HG03520 (cell line): ENCODE measurements at regions not wholly inside any gene's neighbourhood (a gene's known extent, or its start where the extent isn't known, plus 50 kb on each side); places are given as distances from the start of the nearest gene placed in this dataset.
"Not testable (repeated sequence)": the region's sequence is repeated elsewhere in the genome, so short reads cannot be mapped to it uniquely, and the experiment has no call there.

Source experiments
- ATAC-seq: cut with Tn5 transposase; IDR thresholded peaks from one replicate; pipeline ENCODE4 v1.9.1; 2021; ENCODE audit warnings: mild to moderate bottlenecking, moderate library complexity; ENCODE audit not compliant: unreplicated experiment

DNA sequence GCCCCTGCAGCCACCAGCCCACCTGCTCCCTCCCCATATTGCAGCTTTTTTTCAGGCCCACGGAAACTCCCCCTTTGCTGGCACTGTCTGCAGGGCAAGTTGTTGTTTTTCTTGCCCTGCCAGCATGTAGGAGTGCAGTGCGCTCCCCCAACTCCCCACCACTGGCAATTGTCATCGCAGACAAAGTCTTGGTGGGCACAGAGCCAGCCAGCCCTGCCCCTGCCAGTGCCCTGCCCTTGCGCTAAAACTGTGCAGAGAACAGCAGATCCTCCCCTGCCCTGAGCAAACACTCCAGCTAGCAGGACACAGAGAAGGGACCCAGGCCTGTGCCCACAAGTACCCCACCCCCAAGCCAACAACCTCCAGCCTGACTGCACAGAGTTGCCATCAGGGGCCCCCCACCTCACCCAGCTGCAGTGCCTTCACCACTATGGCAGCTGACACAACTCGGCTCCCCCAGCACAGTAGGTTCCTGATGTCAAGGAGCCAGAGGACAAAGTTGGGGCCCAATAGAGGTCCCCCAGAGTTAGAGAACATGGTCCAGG is 158.1 kb upstream of the ARHGAP42 start:
- no peak for ATAC-seq

DNA sequence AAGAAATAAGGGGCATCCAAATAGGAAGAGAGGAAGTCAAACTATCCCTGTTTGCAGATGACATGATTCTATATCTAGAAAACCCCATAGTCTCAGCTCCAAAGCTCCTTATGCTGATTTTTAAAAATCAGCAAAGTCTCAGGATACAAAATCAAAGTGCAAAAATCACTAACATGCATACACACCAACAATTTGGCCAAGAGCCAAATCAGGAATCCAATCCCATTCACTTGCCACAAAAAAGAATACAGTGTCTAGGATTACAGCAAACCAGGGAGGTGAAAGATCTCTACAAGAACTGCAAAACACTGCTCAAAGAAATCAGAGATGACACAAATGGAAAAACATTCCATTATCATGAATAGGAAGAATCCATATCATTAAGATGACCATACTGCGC is 155.8 kb upstream of the ARHGAP42 start:
- not testable (repeated sequence) for ATAC-seq

GRCh38 chr11:100536979-100537378 is 150.1 kb upstream of the ARHGAP42 start:
- ATAC-seq: no peak

GRCh38 chr11:100543386-100543785 is 143.7 kb upstream of the ARHGAP42 start:
- no peak for ATAC-seq

- no peak for ATAC-seq
Measured at GRCh38 chr11:100545556-100545955, 141.5 kb upstream of the ARHGAP42 start.

DNA sequence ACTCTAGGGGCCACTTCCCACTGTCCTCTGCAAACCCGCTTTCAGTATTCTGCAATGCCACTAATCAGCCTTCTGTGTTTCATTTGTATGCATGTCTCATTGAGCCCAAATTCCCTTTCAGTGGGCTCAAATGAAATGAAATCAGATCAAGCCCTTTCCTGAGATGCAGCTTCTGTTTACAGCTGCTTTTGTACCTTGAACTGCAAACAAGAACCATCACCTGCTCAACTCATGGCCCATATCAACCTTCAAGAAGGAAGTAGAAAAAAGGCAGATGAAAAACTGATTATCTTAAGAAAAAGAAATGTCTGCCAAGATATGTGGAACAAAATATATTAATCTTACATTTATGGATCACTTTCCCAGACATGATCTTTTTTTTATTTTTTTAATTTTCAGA is 141.1 kb upstream of the ARHGAP42 start:
- no peak for ATAC-seq

DNA sequence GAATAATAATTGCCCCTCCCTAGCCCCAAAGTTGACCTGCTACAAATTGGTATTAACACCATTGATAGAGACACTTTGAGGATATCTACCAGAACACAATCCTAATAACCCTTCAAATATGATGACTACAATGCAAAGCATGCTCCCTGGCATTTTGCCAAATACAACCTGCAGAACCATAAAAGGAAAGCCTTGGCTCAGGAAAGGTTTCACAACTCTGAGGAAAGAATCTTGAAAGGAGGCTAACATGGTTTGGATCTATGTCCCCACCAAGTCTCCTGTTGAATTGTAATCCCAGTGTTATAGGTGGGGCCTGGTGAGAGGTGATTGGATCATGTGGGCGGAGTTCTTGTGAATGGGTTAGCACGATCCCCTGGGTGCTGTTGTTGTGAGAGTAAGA is 140.4 kb upstream of the ARHGAP42 start:
- no peak for ATAC-seq

DNA sequence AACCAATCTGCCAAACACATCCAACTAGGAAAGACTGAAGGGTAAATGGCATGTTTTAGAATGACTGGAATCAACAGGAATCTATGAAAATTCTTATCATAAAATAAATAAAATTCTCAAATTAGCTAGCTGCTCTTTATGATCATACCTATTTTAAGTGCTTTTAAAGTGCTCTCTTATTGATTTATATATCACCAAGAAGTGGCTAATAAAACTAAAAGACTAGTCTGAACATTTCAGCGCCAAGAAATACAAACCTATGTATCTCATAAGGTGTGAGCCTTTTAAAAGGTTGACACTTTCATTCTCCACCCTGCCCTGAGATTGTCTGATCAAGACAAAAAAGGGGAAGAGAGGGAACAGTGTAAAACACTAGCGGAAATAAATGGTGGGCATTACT is 136.8 kb upstream of the ARHGAP42 start:
- no peak for ATAC-seq

DNA sequence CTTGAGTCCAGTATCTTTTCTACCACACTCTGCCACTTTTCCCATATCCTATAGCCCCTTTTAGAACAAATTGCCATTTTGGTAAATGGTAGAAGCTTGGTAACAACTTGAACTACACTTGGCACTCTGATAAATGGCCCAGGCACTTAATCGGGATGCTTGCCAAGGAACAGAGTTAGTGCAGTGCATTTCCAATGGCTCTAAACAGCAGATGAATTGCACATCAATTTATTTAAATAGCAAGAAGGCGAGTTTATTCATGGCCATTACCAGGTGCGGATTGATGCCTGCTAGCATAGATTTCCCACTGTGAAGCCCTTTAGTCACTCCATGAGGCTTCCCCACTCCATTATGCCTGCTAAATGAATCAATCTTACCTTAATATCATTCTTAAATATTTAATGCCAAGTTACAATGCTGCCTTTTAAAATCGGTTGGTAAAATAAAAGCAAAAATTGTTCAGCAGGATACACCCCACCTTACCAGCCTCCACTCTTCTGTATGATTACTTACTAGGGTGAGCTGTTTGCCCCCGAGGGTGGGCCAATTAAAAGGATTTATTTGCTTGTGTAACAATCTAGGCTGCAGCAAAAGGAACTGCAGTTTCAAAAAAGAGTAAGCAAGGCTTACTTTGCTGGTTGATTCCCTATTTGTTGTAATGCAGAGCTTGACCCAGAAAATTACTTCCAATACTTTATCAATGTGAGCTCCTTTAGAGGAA is 136.0 kb upstream of the ARHGAP42 start:
- no peak for ATAC-seq

DNA sequence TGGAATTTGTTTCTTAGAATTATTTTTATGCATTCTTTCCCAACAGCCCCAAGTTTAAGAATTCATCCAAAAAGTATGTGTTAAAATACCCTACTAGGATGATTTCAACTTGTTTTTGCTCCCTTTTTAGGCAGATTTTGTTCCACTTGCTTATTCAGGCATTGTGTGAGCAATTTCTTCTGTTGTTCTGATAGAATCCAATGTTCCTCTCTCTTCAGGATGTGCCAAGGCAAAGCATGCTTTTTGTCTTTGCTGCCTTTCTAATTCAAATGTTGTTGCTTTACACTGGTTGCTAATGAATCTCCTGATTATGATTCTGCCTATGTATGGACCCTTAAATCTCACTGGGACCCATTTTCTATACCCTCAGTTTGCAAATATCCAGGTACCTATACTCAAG is 131.2 kb upstream of the ARHGAP42 start:
- no peak for ATAC-seq

DNA sequence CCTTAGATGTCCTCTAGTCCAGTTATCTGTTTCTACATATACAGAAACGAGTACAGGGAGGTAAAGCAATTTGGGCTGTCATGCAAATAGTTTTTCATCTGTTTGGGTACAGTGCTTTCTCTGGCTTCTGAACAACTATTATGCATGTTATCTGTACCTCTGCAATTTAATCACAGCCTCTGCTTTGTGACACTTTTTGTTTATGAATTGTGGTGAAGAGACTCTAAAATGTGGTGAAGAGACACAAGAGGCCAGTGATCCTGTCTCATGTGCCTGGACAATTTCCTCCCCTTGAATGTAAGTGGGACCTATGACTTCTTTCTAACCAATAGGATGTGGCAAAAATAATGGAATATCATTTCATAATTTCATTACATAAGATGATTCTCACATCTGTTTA is 130.3 kb upstream of the ARHGAP42 start:
- no peak for ATAC-seq

GRCh38 chr11:100557830-100558611 is 129.1 kb upstream of the ARHGAP42 start:
- no peak for ATAC-seq

GRCh38 chr11:100560606-100561005 is 126.5 kb upstream of the ARHGAP42 start:
- no peak for ATAC-seq

GRCh38 chr11:100561323-100561722 is 125.8 kb upstream of the ARHGAP42 start:
- ATAC-seq: no peak

- no peak for ATAC-seq
Measured at GRCh38 chr11:100562128-100562527, 125.0 kb upstream of the ARHGAP42 start.

DNA sequence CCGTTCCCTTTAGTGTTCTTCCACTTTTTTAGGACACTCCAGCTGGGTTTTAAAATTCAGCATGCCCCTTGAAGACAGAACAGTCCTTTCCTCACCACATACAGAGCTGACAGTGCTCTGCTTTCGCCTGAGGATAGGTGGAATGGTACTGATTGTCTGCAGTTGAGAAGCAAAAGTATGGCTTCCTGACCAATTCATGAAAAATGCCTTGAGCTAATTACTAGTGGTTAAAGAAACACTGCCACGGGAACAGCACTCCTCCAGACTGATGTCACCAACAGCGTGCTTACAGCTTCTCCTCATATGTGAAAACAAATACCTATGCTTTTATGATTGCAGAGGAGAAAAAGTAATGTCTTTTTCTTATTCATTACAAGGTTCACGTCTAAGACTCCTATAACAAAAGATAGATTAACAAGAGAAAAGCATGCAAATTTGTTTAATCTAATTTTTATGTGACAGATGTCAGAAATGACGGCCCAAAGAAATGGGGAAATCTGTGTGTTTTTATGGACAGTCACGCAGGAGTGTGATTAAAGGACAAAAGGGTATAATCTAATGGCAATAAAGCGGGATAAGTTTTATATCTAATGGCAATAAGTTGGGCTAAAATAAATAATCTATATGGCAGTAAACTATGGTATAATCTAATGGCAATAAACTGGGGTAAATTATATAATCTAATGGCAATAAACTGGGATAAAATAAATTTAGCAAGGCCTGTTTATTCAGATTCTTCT is 123.4 kb upstream of the ARHGAP42 start:
- ATAC-seq: no peak

GRCh38 chr11:100573911-100574513 is 113.1 kb upstream of the ARHGAP42 start:
- ATAC-seq: no peak

GRCh38 chr11:100574894-100575769 is 112.0 kb upstream of the ARHGAP42 start:
- ATAC-seq: no peak

GRCh38 chr11:100575860-100576717 is 111.0 kb upstream of the ARHGAP42 start:
- peak; percentile 80 for ATAC-seq
